Fibroblast of gingiva (primary cell): ENCODE measurements at regions not wholly inside any gene's neighbourhood (a gene's known extent, or its start where the extent isn't known, plus 50 kb on each side); places are given as distances from the start of the nearest gene placed in this dataset.

Experiments
- DNase-seq: peaks from one replicate; pipeline ENCODE4 v3.0.0-alpha.2; 2011; ENCODE audit warnings: low read depth

- DNase-seq: no peak
These were observed 199.7 kb downstream of the KATNAL1 start for GRCh38 chr13:30107521-30108136.

GRCh38 chr13:30107121-30107520 is 200.2 kb downstream of the KATNAL1 start:
- DNase-seq: no peak

- DNase-seq: no peak
These were observed 202.0 kb downstream of the KATNAL1 start for GRCh38 chr13:30105381-30105780.

GRCh38 chr13:30103161-30103840 is 204.1 kb downstream of the KATNAL1 start:
- DNase-seq: no peak

GRCh38 chr13:30100226-30100625 is 207.1 kb downstream of the KATNAL1 start:
- no peak for DNase-seq

GRCh38 chr13:30097701-30098100 is 209.7 kb downstream of the KATNAL1 start:
- no peak for DNase-seq

GRCh38 chr13:30097089-30097488 is 210.3 kb downstream of the KATNAL1 start:
- DNase-seq: no peak

GRCh38 chr13:30094015-30094414 is 213.3 kb downstream of the KATNAL1 start:
- DNase-seq: no peak

DNA sequence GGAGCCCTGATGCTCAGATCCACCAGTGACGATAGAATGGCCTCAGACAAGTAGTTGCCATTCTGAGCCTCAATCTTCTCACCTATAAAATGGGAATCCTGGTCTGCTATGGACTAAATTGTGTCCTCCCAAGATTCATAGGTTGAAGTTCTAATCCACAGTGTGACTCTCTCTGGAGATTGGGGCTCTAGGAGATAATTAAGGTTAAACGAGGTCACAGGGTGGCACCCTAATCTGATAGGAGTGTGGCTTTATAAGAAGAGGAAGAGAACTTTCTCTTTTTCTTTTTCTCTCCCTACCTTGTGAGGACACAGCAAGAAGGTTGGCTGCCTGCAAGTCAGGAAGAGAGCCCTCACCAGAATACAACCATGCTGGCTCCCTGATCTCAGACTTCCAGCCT is 214.1 kb downstream of the KATNAL1 start:
- DNase-seq: no peak

GRCh38 chr13:30091691-30092090 is 215.7 kb downstream of the KATNAL1 start:
- no peak for DNase-seq

GRCh38 chr13:30091035-30091434 is 216.3 kb downstream of the KATNAL1 start:
- DNase-seq: no peak

DNA sequence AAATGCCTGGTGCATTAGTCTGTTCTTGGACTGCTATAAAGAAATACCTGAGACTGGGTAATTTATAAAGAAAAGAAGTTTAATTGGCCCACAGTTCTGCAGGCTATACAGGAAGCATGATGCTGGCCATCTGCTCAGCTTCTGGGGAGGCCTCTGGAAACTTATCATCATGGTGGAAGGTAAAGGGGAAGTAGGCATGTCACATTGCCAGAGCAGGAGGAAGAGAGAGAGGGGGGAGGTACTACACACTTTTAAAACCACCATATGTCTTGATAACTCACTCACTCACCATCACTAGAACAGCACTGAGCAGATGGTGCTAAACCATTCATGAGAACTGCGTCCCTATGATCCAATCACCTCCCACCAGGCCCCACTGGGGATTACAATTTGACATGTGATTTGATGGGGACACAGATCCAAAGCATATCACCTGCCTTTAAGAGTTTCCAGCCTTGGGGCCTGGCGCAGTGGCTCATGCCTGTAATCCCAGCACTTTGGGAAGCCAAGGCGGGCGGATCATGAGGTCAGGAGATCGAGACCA is 219.0 kb downstream of the KATNAL1 start:
- no peak for DNase-seq

GRCh38 chr13:30085087-30085486 is 222.3 kb downstream of the KATNAL1 start:
- no peak for DNase-seq

DNA sequence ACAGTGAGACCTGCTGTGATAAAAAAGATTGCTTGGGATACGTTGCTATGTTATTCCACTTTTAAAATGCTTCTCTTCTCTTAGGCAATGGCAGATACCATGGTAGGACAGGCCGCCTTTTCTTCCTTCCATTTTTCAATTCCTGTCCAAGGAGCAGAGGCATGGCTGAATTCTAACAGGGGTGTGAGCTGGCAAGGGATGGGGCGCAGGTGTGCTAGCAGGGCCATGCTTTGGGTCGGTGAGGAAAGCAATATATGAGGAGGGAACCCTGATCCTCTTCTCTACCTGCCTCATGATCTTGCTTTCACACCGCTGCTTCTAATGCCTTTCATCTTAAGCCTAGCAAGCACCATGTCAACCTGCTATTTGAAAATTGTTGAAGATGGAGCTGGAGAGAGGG is 225.0 kb downstream of the KATNAL1 start:
- DNase-seq: no peak

DNA sequence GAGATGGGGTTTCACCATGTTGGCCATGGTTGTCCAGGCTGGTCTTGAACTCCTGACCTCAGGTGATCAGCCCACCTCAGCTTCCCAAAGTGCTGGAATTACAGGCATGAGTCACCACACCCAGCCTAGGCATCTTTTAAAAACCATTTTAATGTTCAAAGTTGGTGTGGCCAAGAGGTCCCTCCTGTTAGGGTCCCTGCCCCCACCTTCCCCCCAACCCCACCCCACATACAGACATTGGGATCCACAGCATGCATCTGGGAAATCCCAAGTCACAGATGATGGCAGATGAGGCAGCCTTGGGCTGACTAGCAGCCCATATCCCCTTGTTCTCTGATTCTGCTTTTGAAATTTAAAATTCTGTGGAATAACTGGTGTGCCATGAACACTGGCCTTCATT is 226.0 kb downstream of the KATNAL1 start:
- DNase-seq: no peak

- DNase-seq: no peak
These were observed 227.8 kb downstream of the KATNAL1 start for GRCh38 chr13:30079501-30079900.

GRCh38 chr13:30078059-30078458 is 227.6 kb upstream of the UBL3 start:
- no peak for DNase-seq

DNA sequence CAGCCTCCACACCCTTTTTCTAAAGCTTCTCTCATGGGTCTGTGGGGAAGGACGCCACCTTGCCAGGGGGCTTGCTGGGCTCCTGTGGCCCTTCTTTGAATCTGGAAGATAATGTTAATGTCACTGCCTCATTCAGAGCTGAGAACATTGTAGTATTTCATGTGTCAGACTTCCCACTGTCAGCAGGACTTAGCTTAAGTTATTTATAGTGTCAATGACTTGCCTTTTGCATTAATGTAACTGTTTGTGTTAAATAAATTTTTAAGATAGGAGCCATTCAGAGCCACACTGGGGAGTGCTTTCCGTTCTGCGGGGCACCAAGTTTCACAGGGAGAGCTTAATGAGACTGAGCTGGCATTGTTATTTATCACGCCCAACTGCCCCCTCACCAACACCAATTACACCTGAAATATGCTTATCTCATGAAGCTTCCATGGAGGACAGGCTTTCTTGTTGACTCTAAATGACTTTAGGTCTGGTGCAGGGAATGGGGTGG is 226.9 kb upstream of the UBL3 start:
- no peak for DNase-seq

- no peak for DNase-seq
These were observed 224.7 kb upstream of the UBL3 start for GRCh38 chr13:30074955-30075614.

GRCh38 chr13:30074431-30074830 is 224.0 kb upstream of the UBL3 start:
- DNase-seq: no peak

DNA sequence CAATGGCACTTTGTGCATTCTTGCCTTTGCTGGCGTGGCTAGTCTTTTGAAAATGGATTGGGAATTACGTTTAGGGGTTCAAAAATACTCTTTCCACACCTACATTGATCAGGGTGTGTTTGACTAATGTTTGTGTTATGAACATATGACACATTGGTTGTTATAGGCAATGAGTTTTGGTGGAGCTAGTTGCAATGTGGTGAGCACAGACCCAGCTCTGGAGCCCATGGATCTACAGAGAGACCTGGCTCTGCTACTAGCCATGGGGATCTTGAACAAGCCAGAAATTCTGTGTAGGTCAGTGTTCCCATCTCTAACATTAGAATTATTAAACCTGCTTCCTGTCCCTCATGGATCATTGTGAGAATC is 222.4 kb upstream of the UBL3 start:
- DNase-seq: no peak

- no peak for DNase-seq
These were observed 221.8 kb upstream of the UBL3 start for GRCh38 chr13:30071969-30072817.
